Stomach (tissue), 4 donors: ENCODE measurements at regions not wholly inside any gene's neighbourhood (a gene's known extent, or its start where the extent isn't known, plus 50 kb on each side); places are given as distances from the start of the nearest gene placed in this dataset.

Experiments
- EP300 ChIP-seq: sonication (generic); formaldehyde crosslinking; IDR thresholded peaks from one replicate; pipeline ENCODE4 v1.6.1; 2017; ENCODE audit warnings: antibody characterized with exemption
- TF ChIP-seq, protein P1 (sequence below), 7 experiments: fragments of 450-650 bp in 4 of 7; fragments of 200-600 bp in 3 of 7; sonication (generic) in 3 of 7; IDR thresholded peaks; one replicate each; pipeline ENCODE4 v1.5.1; 2016 to 2019; ENCODE audit warnings: antibody characterized with exemption in 7 of 7, control low read depth in 2 of 7, mild to moderate bottlenecking in 1 of 7

DNA sequence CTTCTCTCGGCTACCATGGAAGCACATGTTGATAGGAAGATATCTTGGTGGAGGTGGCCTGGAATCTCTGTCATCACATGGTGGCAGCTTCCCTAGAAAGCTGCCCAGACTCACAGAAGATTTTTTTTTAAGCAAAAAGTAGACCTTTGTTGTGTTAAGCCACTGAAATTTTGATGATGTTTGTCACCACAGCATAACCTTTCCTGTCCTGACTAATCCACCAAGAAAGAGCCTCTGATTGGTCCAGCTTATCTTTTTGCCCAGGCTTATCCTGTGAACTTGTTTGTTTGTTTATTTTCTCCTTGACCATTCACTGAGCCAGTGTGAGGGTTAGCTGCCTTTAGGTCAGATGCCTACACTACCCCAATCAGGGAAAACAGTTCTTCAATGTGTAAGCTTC, 96.5 kb upstream of the LHX1 start:
- TF ChIP-seq, protein P1, sequence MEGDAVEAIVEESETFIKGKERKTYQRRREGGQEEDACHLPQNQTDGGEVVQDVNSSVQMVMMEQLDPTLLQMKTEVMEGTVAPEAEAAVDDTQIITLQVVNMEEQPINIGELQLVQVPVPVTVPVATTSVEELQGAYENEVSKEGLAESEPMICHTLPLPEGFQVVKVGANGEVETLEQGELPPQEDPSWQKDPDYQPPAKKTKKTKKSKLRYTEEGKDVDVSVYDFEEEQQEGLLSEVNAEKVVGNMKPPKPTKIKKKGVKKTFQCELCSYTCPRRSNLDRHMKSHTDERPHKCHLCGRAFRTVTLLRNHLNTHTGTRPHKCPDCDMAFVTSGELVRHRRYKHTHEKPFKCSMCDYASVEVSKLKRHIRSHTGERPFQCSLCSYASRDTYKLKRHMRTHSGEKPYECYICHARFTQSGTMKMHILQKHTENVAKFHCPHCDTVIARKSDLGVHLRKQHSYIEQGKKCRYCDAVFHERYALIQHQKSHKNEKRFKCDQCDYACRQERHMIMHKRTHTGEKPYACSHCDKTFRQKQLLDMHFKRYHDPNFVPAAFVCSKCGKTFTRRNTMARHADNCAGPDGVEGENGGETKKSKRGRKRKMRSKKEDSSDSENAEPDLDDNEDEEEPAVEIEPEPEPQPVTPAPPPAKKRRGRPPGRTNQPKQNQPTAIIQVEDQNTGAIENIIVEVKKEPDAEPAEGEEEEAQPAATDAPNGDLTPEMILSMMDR (IDR thresholded peaks at IDR 0.05): no peak
- TF ChIP-seq EP300: no peak
